HEK293 (cell line): ENCODE measurements at regions not wholly inside any gene's neighbourhood (a gene's known extent, or its start where the extent isn't known, plus 50 kb on each side); places are given as distances from the start of the nearest gene placed in this dataset.

Experiments used
- CTCF ChIA-PET: fragments of 350-600 bp; formaldehyde crosslinking; extraction: SDS; loops from one replicate; lab custom pipeline; 2021; ENCODE audit warnings: antibody characterized with exemption; lab: Yijun Ruan, JAX
- POLR2A ChIA-PET: fragments of 300-600 bp; formaldehyde crosslinking; extraction: SDS; loops from one replicate; lab custom pipeline; 2020; ENCODE audit warnings: antibody characterized with exemption, inconsistent platforms; lab: Yijun Ruan, JAX
- H3K27ac ChIP-seq: fragments of 200-500 bp; sonication (Bioruptor generic); 2 replicates; pipeline ENCODE4 v1.5.1; 2014; ENCODE audit warnings: low read depth, low read length, control low read depth, inconsistent platforms; ENCODE audit errors: extremely low read depth
- H3K36me3 ChIP-seq, 2 experiments: fragments of 200-500 bp in 1 of 2; sonication (Bioruptor generic) in 1 of 2; 1 replicate in 1 of 2; 2 replicates in 1 of 2; pipeline ENCODE4 v1.5.1; 2014 to 2017; ENCODE audit warnings: inconsistent platforms in 2 of 2, low read length in 2 of 2; ENCODE audit not compliant: control insufficient read depth in 2 of 2, insufficient read depth in 1 of 2
- H3K4me1 ChIP-seq: fragments of 200-500 bp; sonication (Bioruptor generic); 2 replicates; pipeline ENCODE4 v1.5.1; 2014; ENCODE audit warnings: mild to moderate bottlenecking, low read length, inconsistent platforms; ENCODE audit not compliant: control insufficient read depth, insufficient read depth
- H3K4me3 ChIP-seq: 2 replicates; pipeline ENCODE4 v1.5.1; 2011; ENCODE audit warnings: low read depth, mild to moderate bottlenecking, control low read depth, low read length, moderate library complexity
- H3K9me3 ChIP-seq: fragments of 200-500 bp; sonication (Bioruptor generic); 2 replicates; pipeline ENCODE4 v1.5.1; 2014; ENCODE audit warnings: low read depth, low read length, inconsistent platforms; ENCODE audit not compliant: control insufficient read depth, insufficient read depth
- ELK4 ChIP-seq: IDR thresholded peaks from 2 replicates; pipeline ENCODE4 v1.6.1; 2011; ENCODE audit warnings: mild to moderate bottlenecking, low read depth, low read length, borderline replicate concordance
- OSR2 ChIP-seq: fragments of 450-650 bp; formaldehyde crosslinking; IDR thresholded peaks from 2 replicates; pipeline ENCODE4 v1.5.1; 2016; ENCODE audit warnings: missing biosample characterization, missing genetic modification characterization
- PRDM2 ChIP-seq: fragments of 450-650 bp; formaldehyde crosslinking; IDR thresholded peaks from 2 replicates; pipeline ENCODE4 v1.5.1; 2016; ENCODE audit warnings: missing biosample characterization, missing genetic modification characterization, borderline replicate concordance
- SALL2 ChIP-seq: fragments of 450-650 bp; formaldehyde crosslinking; IDR thresholded peaks from 2 replicates; pipeline ENCODE4 v1.5.0; 2017; ENCODE audit warnings: missing biosample characterization, mild to moderate bottlenecking, missing genetic modification characterization, borderline replicate concordance
- YY2 ChIP-seq: fragments of 450-650 bp; formaldehyde crosslinking; IDR thresholded peaks from 2 replicates; pipeline ENCODE4 v1.5.1; 2016; ENCODE audit warnings: missing biosample characterization, missing genetic modification characterization
- ZNF169 ChIP-seq: fragments of 450-650 bp; formaldehyde crosslinking; IDR thresholded peaks from 2 replicates; pipeline ENCODE4 v1.5.1; 2016; ENCODE audit warnings: missing biosample characterization, missing genetic modification characterization
- ZNF248 ChIP-seq: fragments of 450-650 bp; formaldehyde crosslinking; IDR thresholded peaks from 2 replicates; pipeline ENCODE4 v1.5.1; 2017; ENCODE audit warnings: missing biosample characterization, missing genetic modification characterization
- ZNF266 ChIP-seq: fragments of 450-650 bp; formaldehyde crosslinking; IDR thresholded peaks from 2 replicates; pipeline ENCODE4 v1.5.1; 2016; ENCODE audit warnings: missing biosample characterization, missing genetic modification characterization, low read depth
- ZNF354C ChIP-seq: fragments of 450-650 bp; formaldehyde crosslinking; IDR thresholded peaks from 2 replicates; pipeline ENCODE4 v1.5.1; 2016; ENCODE audit warnings: missing biosample characterization, missing genetic modification characterization, low read depth, borderline replicate concordance
- ZNF404 ChIP-seq: fragments of 450-650 bp; formaldehyde crosslinking; IDR thresholded peaks from 2 replicates; pipeline ENCODE4 v1.5.1; 2017; ENCODE audit warnings: missing biosample characterization, missing genetic modification characterization
- ZNF433 ChIP-seq: fragments of 450-650 bp; formaldehyde crosslinking; IDR thresholded peaks from 2 replicates; pipeline ENCODE4 v1.5.1; 2016; ENCODE audit warnings: missing biosample characterization, missing genetic modification characterization, low read depth
- ZNF510 ChIP-seq: fragments of 450-650 bp; formaldehyde crosslinking; IDR thresholded peaks from 2 replicates; pipeline ENCODE4 v1.5.1; 2018; ENCODE audit warnings: mild to moderate bottlenecking, missing genetic modification characterization, missing biosample characterization; ENCODE audit not compliant: insufficient replicate concordance
- ZNF521 ChIP-seq: fragments of 450-650 bp; formaldehyde crosslinking; IDR thresholded peaks from 2 replicates; pipeline ENCODE4 v1.5.1; 2017; ENCODE audit warnings: missing biosample characterization, mild to moderate bottlenecking, missing genetic modification characterization
- ZNF558 ChIP-seq: fragments of 450-650 bp; formaldehyde crosslinking; IDR thresholded peaks from 2 replicates; pipeline ENCODE4 v1.5.1; 2016; ENCODE audit warnings: missing biosample characterization, missing genetic modification characterization
- ZNF561 ChIP-seq: fragments of 450-650 bp; IDR thresholded peaks from 2 replicates; pipeline ENCODE4 v1.5.1; 2018; ENCODE audit warnings: missing biosample characterization, missing genetic modification characterization, borderline replicate concordance
- ZNF776 ChIP-seq: fragments of 450-650 bp; formaldehyde crosslinking; IDR thresholded peaks from 2 replicates; pipeline ENCODE4 v1.5.0; 2017; ENCODE audit warnings: missing biosample characterization, missing genetic modification characterization, borderline replicate concordance
- ZNF791 ChIP-seq: fragments of 450-650 bp; formaldehyde crosslinking; IDR thresholded peaks from 2 replicates; pipeline ENCODE4 v1.5.1; 2016; ENCODE audit warnings: missing biosample characterization, missing genetic modification characterization
- ZNF843 ChIP-seq: fragments of 450-650 bp; formaldehyde crosslinking; IDR thresholded peaks from 2 replicates; pipeline ENCODE4 v1.5.1; 2016; ENCODE audit warnings: missing biosample characterization, missing genetic modification characterization
- TF ChIP-seq, protein P1 (sequence below): fragments of 450-650 bp; formaldehyde crosslinking; conservative IDR thresholded peaks from 2 replicates; pipeline ENCODE4 v1.5.1; 2016; ENCODE audit warnings: low read depth, missing biosample characterization, missing genetic modification characterization
- TF ChIP-seq, protein P2 (sequence below): fragments of 450-650 bp; formaldehyde crosslinking; IDR thresholded peaks from 2 replicates; pipeline ENCODE4 v1.5.1; 2017; ENCODE audit warnings: missing biosample characterization, missing genetic modification characterization

GRCh38 chr4:66034262-66034661 lies 364.0 kb upstream of the EPHA5 start:
- TF ChIP-seq ZNF510 (no peak), ZNF169 (tag by site-specific recombination) (no peak), SALL2 (no peak), PRDM2 (tag by site-specific recombination) (no peak), ZNF266 (tag by site-specific recombination) (no peak), ZNF404 (tag by site-specific recombination) (no peak), ZNF776 (tag by site-specific recombination) (no peak), ZNF561 (tag by site-specific recombination) (no peak), OSR2 (tag by site-specific recombination) (no peak), ZNF248 (tag by site-specific recombination) (no peak), ZNF354C (tag by site-specific recombination) (no peak), ELK4 (no peak), ZNF521 (tag by site-specific recombination) (no peak), ZNF791 (tag by site-specific recombination) (no peak), ZNF558 (tag by site-specific recombination) (no peak), ZNF843 (no peak), ZNF433 (no peak), YY2 (no peak)
- TF ChIP-seq, protein P1, sequence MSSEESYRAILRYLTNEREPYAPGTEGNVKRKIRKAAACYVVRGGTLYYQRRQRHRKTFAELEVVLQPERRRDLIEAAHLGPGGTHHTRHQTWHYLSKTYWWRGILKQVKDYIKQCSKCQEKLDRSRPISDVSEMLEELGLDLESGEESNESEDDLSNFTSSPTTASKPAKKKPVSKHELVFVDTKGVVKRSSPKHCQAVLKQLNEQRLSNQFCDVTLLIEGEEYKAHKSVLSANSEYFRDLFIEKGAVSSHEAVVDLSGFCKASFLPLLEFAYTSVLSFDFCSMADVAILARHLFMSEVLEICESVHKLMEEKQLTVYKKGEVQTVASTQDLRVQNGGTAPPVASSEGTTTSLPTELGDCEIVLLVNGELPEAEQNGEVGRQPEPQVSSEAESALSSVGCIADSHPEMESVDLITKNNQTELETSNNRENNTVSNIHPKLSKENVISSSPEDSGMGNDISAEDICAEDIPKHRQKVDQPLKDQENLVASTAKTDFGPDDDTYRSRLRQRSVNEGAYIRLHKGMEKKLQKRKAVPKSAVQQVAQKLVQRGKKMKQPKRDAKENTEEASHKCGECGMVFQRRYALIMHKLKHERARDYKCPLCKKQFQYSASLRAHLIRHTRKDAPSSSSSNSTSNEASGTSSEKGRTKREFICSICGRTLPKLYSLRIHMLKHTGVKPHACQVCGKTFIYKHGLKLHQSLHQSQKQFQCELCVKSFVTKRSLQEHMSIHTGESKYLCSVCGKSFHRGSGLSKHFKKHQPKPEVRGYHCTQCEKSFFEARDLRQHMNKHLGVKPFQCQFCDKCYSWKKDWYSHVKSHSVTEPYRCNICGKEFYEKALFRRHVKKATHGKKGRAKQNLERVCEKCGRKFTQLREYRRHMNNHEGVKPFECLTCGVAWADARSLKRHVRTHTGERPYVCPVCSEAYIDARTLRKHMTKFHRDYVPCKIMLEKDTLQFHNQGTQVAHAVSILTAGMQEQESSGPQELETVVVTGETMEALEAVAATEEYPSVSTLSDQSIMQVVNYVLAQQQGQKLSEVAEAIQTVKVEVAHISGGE: no peak
- TF ChIP-seq, protein P2, sequence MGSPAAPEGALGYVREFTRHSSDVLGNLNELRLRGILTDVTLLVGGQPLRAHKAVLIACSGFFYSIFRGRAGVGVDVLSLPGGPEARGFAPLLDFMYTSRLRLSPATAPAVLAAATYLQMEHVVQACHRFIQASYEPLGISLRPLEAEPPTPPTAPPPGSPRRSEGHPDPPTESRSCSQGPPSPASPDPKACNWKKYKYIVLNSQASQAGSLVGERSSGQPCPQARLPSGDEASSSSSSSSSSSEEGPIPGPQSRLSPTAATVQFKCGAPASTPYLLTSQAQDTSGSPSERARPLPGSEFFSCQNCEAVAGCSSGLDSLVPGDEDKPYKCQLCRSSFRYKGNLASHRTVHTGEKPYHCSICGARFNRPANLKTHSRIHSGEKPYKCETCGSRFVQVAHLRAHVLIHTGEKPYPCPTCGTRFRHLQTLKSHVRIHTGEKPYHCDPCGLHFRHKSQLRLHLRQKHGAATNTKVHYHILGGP: no peak

More at GRCh38 chr4:66034262-66034661, 364.0 kb upstream of the EPHA5 start:
- H3K4me3 ChIP-seq: no peak overlapping the region
- H3K9me3 ChIP-seq: no peaks in the 10 kb centered on the region
- H3K36me3 ChIP-seq: no peaks in the 10 kb centered on the region
- ChIA-PET POLR2A (no interaction called here), CTCF (no interaction called here)
- H3K27ac ChIP-seq: no peak overlapping the region
- H3K4me1 ChIP-seq: no peaks in the 10 kb centered on the region
